H9 (cell line): ENCODE measurements at regions not wholly inside any gene's neighbourhood (a gene's known extent, or its start where the extent isn't known, plus 50 kb on each side); places are given as distances from the start of the nearest gene placed in this dataset.

Experiments
- DNase-seq: peaks from one replicate; pipeline ENCODE4 v3.0.0-alpha.2; 2017
- H2AFZ ChIP-seq: one replicate; pipeline ENCODE4 v1.6.1; 2013; ENCODE audit warnings: mild to moderate bottlenecking, low read length, control low read depth, moderate library complexity
- H2AK5ac ChIP-seq: 2 replicates; pipeline ENCODE4 v1.6.1; 2013; ENCODE audit warnings: low read length, control low read depth, mixed read lengths; ENCODE audit not compliant: insufficient read length
- H2BK120ac ChIP-seq: one replicate; pipeline ENCODE4 v1.6.1; 2013; ENCODE audit warnings: low read depth, mild to moderate bottlenecking, low read length, control low read depth, inconsistent platforms; ENCODE audit not compliant: poor library complexity, severe bottlenecking
- H2BK12ac ChIP-seq: 2 replicates; pipeline ENCODE4 v1.6.1; 2013; ENCODE audit warnings: low read length, control low read depth, mixed read lengths, low read depth; ENCODE audit not compliant: insufficient read length
- H2BK15ac ChIP-seq: 2 replicates; pipeline ENCODE4 v1.6.1; 2013; ENCODE audit warnings: low read depth, low read length, control low read depth
- H2BK20ac ChIP-seq: one replicate; pipeline ENCODE4 v1.6.1; 2013; ENCODE audit warnings: low read depth, mild to moderate bottlenecking, low read length, control low read depth, inconsistent platforms; ENCODE audit not compliant: poor library complexity, severe bottlenecking
- H2BK5ac ChIP-seq: 2 replicates; pipeline ENCODE4 v1.6.1; 2013; ENCODE audit warnings: low read length, control low read depth, mixed read lengths; ENCODE audit not compliant: insufficient read length
- H3K14ac ChIP-seq: 2 replicates; pipeline ENCODE4 v1.6.1; 2013; ENCODE audit warnings: low read length, control low read depth; ENCODE audit not compliant: insufficient read depth
- H3K18ac ChIP-seq: 2 replicates; pipeline ENCODE4 v1.6.1; 2013; ENCODE audit warnings: low read depth, mild to moderate bottlenecking, mixed read lengths, low read length, control low read depth; ENCODE audit not compliant: insufficient read length
- H3K23ac ChIP-seq: 2 replicates; pipeline ENCODE4 v1.6.1; 2013; ENCODE audit warnings: low read length, control low read depth, mixed read lengths, low read depth; ENCODE audit not compliant: insufficient read length
- H3K23me2 ChIP-seq: 2 replicates; pipeline ENCODE4 v1.6.1; 2013; ENCODE audit warnings: low read depth, mild to moderate bottlenecking, mixed read lengths, low read length, control low read depth; ENCODE audit not compliant: insufficient read length, poor library complexity, severe bottlenecking
- H3K27ac ChIP-seq: 2 replicates; pipeline ENCODE4 v1.5.1; 2013; ENCODE audit warnings: low read length, control low read depth, mixed read lengths, low read depth; ENCODE audit not compliant: insufficient read length
- H3K27me3 ChIP-seq: 2 replicates; pipeline ENCODE4 v1.6.1; 2013; ENCODE audit warnings: low read length, control low read depth, inconsistent platforms; ENCODE audit not compliant: insufficient read depth
- H3K4ac ChIP-seq: 2 replicates; pipeline ENCODE4 v1.6.1; 2013; ENCODE audit warnings: low read depth, mild to moderate bottlenecking, control low read depth, inconsistent platforms, low read length, moderate library complexity
- H3K4me1 ChIP-seq: 2 replicates; pipeline ENCODE4 v1.6.1; 2013; ENCODE audit warnings: low read length, control low read depth, inconsistent platforms; ENCODE audit not compliant: insufficient read depth
- H3K4me2 ChIP-seq: 2 replicates; pipeline ENCODE4 v1.6.1; 2013; ENCODE audit warnings: low read length, control low read depth, mixed read lengths; ENCODE audit not compliant: insufficient read length, insufficient read depth
- H3K56ac ChIP-seq: 2 replicates; pipeline ENCODE4 v1.6.1; 2013; ENCODE audit warnings: low read depth, mild to moderate bottlenecking, mixed read lengths, low read length, control low read depth; ENCODE audit not compliant: insufficient read length
- H3K79me1 ChIP-seq: 2 replicates; pipeline ENCODE4 v1.6.1; 2013; ENCODE audit warnings: low read depth, mild to moderate bottlenecking, moderate library complexity, low read length, control low read depth, inconsistent platforms; ENCODE audit not compliant: insufficient read depth, poor library complexity, severe bottlenecking
- H3K79me2 ChIP-seq: 2 replicates; pipeline ENCODE4 v1.6.1; 2013; ENCODE audit warnings: low read length, control low read depth, inconsistent platforms; ENCODE audit not compliant: insufficient read depth
- H3K9ac ChIP-seq: 2 replicates; pipeline ENCODE4 v1.6.1; 2013; ENCODE audit warnings: low read length, control low read depth, mixed read lengths; ENCODE audit not compliant: insufficient read length; ENCODE audit errors: extremely low read depth
- H3K9me3 ChIP-seq: one replicate; pipeline ENCODE4 v1.6.1; 2013; ENCODE audit warnings: low read depth, low read length, inconsistent platforms; ENCODE audit not compliant: control insufficient read depth
- H3T11ph ChIP-seq: one replicate; pipeline ENCODE4 v1.6.1; 2013; ENCODE audit warnings: mild to moderate bottlenecking, low read length, control low read depth, inconsistent platforms
- H4K20me1 ChIP-seq: one replicate; pipeline ENCODE4 v1.6.1; 2013; ENCODE audit not compliant: control insufficient read depth, insufficient read length, insufficient read depth
- H4K5ac ChIP-seq: 2 replicates; pipeline ENCODE4 v1.6.1; 2013; ENCODE audit warnings: low read depth, mild to moderate bottlenecking, mixed read lengths, low read length, control low read depth; ENCODE audit not compliant: insufficient read length
- H4K8ac ChIP-seq: replicated peaks from 2 replicates; pipeline ENCODE4 v1.6.1; 2013; ENCODE audit warnings: low read length, control low read depth, mixed read lengths, low read depth; ENCODE audit not compliant: insufficient read length
- H4K91ac ChIP-seq: 2 replicates; pipeline ENCODE4 v1.6.1; 2013; ENCODE audit warnings: low read depth, mild to moderate bottlenecking, moderate library complexity, mixed read lengths, low read length, control low read depth; ENCODE audit not compliant: insufficient read length
- H3K27ac Mint-ChIP-seq, 3 experiments: 2 replicates in 2 of 3; 3 replicates in 1 of 3; pipeline ENCODE4 v1.8.0; 2020 to 2021; ENCODE audit warnings: mixed read lengths in 3 of 3, mild to moderate bottlenecking in 1 of 3, moderate library complexity in 1 of 3
- H3K27me3 Mint-ChIP-seq: 2 replicates; pipeline ENCODE4 v1.8.0; 2021; ENCODE audit warnings: low read depth, mild to moderate bottlenecking, moderate library complexity, mixed read lengths
- H3K36me3 Mint-ChIP-seq, 3 experiments: 2 replicates in 2 of 3; 3 replicates in 1 of 3; pipeline ENCODE4 v1.8.0; 2020 to 2021; ENCODE audit warnings: low read depth in 3 of 3, mixed read lengths in 3 of 3; ENCODE audit not compliant: insufficient read depth in 1 of 3
- H3K4me1 Mint-ChIP-seq, 2 experiments: 2 replicates each; pipeline ENCODE4 v1.8.0; 2020; ENCODE audit warnings: mixed read lengths in 2 of 2
- H3K4me3 Mint-ChIP-seq, 2 experiments: 2 replicates in 1 of 2; 3 replicates in 1 of 2; pipeline ENCODE4 v1.8.0; 2020 to 2021; ENCODE audit warnings: mild to moderate bottlenecking in 2 of 2, mixed read lengths in 2 of 2, moderate library complexity in 1 of 2
- H3K9me3 Mint-ChIP-seq, 2 experiments: 2 replicates in 1 of 2; 3 replicates in 1 of 2; pipeline ENCODE4 v1.8.0; 2020; ENCODE audit warnings: mild to moderate bottlenecking in 2 of 2, mixed read lengths in 2 of 2, moderate library complexity in 1 of 2
- CTCF ChIP-seq: fragments of 200-600 bp; sonication (generic); conservative IDR thresholded peaks from 3 replicates; pipeline ENCODE4 v1.8.0; 2021; ENCODE audit warnings: antibody characterized with exemption, mild to moderate bottlenecking
- WGBS: extraction: QIAGEN DNeasy Blood & Tissue Kit; methylation state at CpG from one replicate; pipeline ENCODE4 v1.1.7; 2013; ENCODE audit warnings: missing lambda C conversion rate, low lambda C conversion rate, mixed read lengths; ENCODE audit not compliant: insufficient read length; ENCODE audit errors: extremely low coverage; 5-methylcytosine and 5-hydroxymethylcytosine counted together

GRCh38 chr4:177178246-177178645 is 131.4 kb upstream of the NEIL3 start:
- no peak overlapping the region for H3K27ac Mint-ChIP-seq
- H3K9ac ChIP-seq: no peak overlapping the region
- no peaks in the 10 kb centered on the region for H3K36me3 Mint-ChIP-seq
- DNase-seq: no peak
- H3K23me2 ChIP-seq: no peaks in the 10 kb centered on the region
- no peaks in the 10 kb centered on the region for H3K27me3 ChIP-seq
- H2AK5ac ChIP-seq: no peak overlapping the region
- no peak overlapping the region for H2BK20ac ChIP-seq
- H3K27me3 Mint-ChIP-seq: no peaks in the 10 kb centered on the region
- H3T11ph ChIP-seq: no peak overlapping the region
- H3K4me3 Mint-ChIP-seq: no peak overlapping the region
- no peaks in the 10 kb centered on the region for H3K9me3 ChIP-seq
- no peak overlapping the region for H4K91ac ChIP-seq
- no peak overlapping the region for H3K23ac ChIP-seq
- no peak overlapping the region for H2BK120ac ChIP-seq
- H2BK5ac ChIP-seq: no peak overlapping the region
- no peaks in the 10 kb centered on the region for H3K79me1 ChIP-seq
- H3K4me1 Mint-ChIP-seq: no peaks in the 10 kb centered on the region
- H3K4me1 ChIP-seq: no peaks in the 10 kb centered on the region
- no peak overlapping the region for H4K8ac ChIP-seq
- H3K27ac ChIP-seq: no peak overlapping the region
- no peaks in the 10 kb centered on the region for H4K20me1 ChIP-seq
- no peak overlapping the region for H3K4ac ChIP-seq
- no peak overlapping the region for H2BK12ac ChIP-seq
- H2BK15ac ChIP-seq: no peak overlapping the region
- H2AFZ ChIP-seq: no peak overlapping the region
- no CpG with 5 or more reads among the region's 1 CpG for WGBS
- H4K5ac ChIP-seq: no peak overlapping the region
- H3K9me3 Mint-ChIP-seq: no peaks in the 10 kb centered on the region
- H3K79me2 ChIP-seq: no peaks in the 10 kb centered on the region
- no peak overlapping the region for H3K56ac ChIP-seq
- TF ChIP-seq CTCF: no peak
- H3K18ac ChIP-seq: no peak overlapping the region
- no peak overlapping the region for H3K14ac ChIP-seq
- no peak overlapping the region for H3K4me2 ChIP-seq
